GM18870 (cell line): ENCODE measurements at regions not wholly inside any gene's neighbourhood (a gene's known extent, or its start where the extent isn't known, plus 50 kb on each side); places are given as distances from the start of the nearest gene placed in this dataset.
A peak's percentile ranks its signal among the peaks of the same experiment; 100 is the strongest.
"Not testable (repeated sequence)": the region's sequence is repeated elsewhere in the genome, so short reads cannot be mapped to it uniquely, and the experiment has no call there.

ENCODE experiments used
- ATAC-seq: cut with Tn5 transposase; IDR thresholded peaks from one replicate; pipeline ENCODE4 v1.9.1; 2021; ENCODE audit warnings: moderate library complexity; ENCODE audit not compliant: unreplicated experiment

- ATAC-seq: peak; percentile 83
Measured at GRCh38 chr20:23142162-23143050, 56.3 kb upstream of the CD93 start.

- no peak for ATAC-seq
Measured at GRCh38 chr20:23141450-23142161, 55.5 kb upstream of the CD93 start.

- ATAC-seq: no peak
Measured at GRCh38 chr20:23140991-23141390, 54.9 kb upstream of the CD93 start.

GRCh38 chr20:23139984-23140383, 53.9 kb upstream of the CD93 start:
- ATAC-seq: not testable (repeated sequence)

GRCh38 chr20:23139524-23139923, 53.4 kb upstream of the CD93 start:
- ATAC-seq: no peak

GRCh38 chr20:23138682-23139081, 52.6 kb upstream of the CD93 start:
- ATAC-seq: no peak

GRCh38 chr20:23138226-23138625, 52.1 kb upstream of the CD93 start:
- ATAC-seq: no peak

GRCh38 chr20:23136893-23137745, 51.0 kb upstream of the CD93 start:
- no peak for ATAC-seq

GRCh38 chr20:23135449-23136420, 49.6 kb upstream of the CD93 start:
- ATAC-seq: no peak
